ENCODE measurements at regions not wholly inside any gene's neighbourhood (a gene's known extent, or its start where the extent isn't known, plus 50 kb on each side); places are given as distances from the start of the nearest gene placed in this dataset.

DNA sequence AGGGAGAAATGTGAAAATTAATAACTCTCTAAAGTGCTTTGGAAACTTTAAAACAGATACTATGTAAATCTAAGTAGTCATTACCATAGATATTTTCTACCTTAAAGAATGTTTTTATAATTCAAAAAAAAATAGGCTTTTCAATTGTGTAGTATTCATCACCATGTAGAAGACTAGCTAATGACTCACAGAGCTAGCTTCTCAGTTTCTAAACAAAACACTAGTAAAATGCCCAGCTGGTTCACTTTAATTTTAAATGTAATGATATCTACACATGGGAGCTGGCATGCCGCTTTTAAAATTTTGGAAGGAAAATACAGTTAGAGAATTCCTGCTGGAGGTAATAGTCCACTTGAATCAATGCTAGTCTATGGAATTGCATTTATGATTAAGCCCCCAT, 509.8 kb downstream of the CSNK1G3 start:
- TF ChIP-seq EZH2 (IDR thresholded peaks at IDR 0.05; ENCODE audit: insufficient read depth, poor library complexity, severe bottlenecking): no peak
- no peak for TF ChIP-seq EZH2phosphoT487 (IDR thresholded peaks at IDR 0.05; ENCODE audit: insufficient read depth, low read depth)
